ENCODE measurements at regions not wholly inside any gene's neighbourhood (a gene's known extent, or its start where the extent isn't known, plus 50 kb on each side); places are given as distances from the start of the nearest gene placed in this dataset.

GRCh38 chr12:124370851-124371250, 76.0 kb downstream of the RFLNA start:
- no peak for TF ChIP-seq SP1 (IDR thresholded peaks at IDR 0.05)
- no peak for TF ChIP-seq LEF1 (IDR thresholded peaks at IDR 0.05; ENCODE audit: borderline replicate concordance)
- no peak for TF ChIP-seq SUZ12 (IDR thresholded peaks at IDR 0.05)
- no peak for TF ChIP-seq TARDBP (IDR thresholded peaks at IDR 0.05)
- TF ChIP-seq FOXK2 (IDR thresholded peaks at IDR 0.05): no peak
- TF ChIP-seq L3MBTL2 (conservative IDR thresholded peaks at IDR 0.05): no peak
- no peak for TF ChIP-seq ZNF384 (IDR thresholded peaks at IDR 0.05)
- TF ChIP-seq FOXM1 (IDR thresholded peaks at IDR 0.05; ENCODE audit: borderline replicate concordance): no peak
- TF ChIP-seq NFRKB (IDR thresholded peaks at IDR 0.05): no peak
- no peak for TF ChIP-seq HDGF (IDR thresholded peaks at IDR 0.05; ENCODE audit: borderline replicate concordance)
- no peak for TF ChIP-seq FOXA1 (IDR thresholded peaks at IDR 0.05)
- no peak for TF ChIP-seq ELF4 (IDR thresholded peaks at IDR 0.05)
- no peak for TF ChIP-seq BHLHE40 (IDR thresholded peaks at IDR 0.05; ENCODE audit: borderline replicate concordance)
- TF ChIP-seq CTBP1 (IDR thresholded peaks at IDR 0.05; ENCODE audit: borderline replicate concordance): no peak
- TF ChIP-seq ARNT (IDR thresholded peaks at IDR 0.05): no peak
- TF ChIP-seq PKNOX1 (IDR thresholded peaks at IDR 0.05): no peak
- no peak for DNase-seq (ENCODE audit: extremely low spot score)
- CTCF ChIA-PET: no interaction called here
- POLR2A ChIA-PET: no interaction called here

GRCh38 chr12:124370384-124370783, 75.5 kb downstream of the RFLNA start:
- ChIA-PET CTCF (no interaction called here), POLR2A (no interaction called here)
- TF ChIP-seq LEF1 (IDR thresholded peaks at IDR 0.05; ENCODE audit: borderline replicate concordance) (no peak), ARNT (IDR thresholded peaks at IDR 0.05) (no peak), SUZ12 (IDR thresholded peaks at IDR 0.05) (no peak), PKNOX1 (IDR thresholded peaks at IDR 0.05) (no peak), NFRKB (IDR thresholded peaks at IDR 0.05) (no peak), L3MBTL2 (conservative IDR thresholded peaks at IDR 0.05) (no peak), FOXM1 (IDR thresholded peaks at IDR 0.05; ENCODE audit: borderline replicate concordance) (no peak), FOXK2 (IDR thresholded peaks at IDR 0.05) (no peak), ZNF384 (IDR thresholded peaks at IDR 0.05) (no peak), HDGF (IDR thresholded peaks at IDR 0.05; ENCODE audit: borderline replicate concordance) (no peak), TARDBP (IDR thresholded peaks at IDR 0.05) (no peak), BHLHE40 (IDR thresholded peaks at IDR 0.05; ENCODE audit: borderline replicate concordance) (no peak), CTBP1 (IDR thresholded peaks at IDR 0.05; ENCODE audit: borderline replicate concordance) (no peak), ELF4 (IDR thresholded peaks at IDR 0.05) (no peak), SP1 (IDR thresholded peaks at IDR 0.05) (no peak), FOXA1 (IDR thresholded peaks at IDR 0.05) (no peak)
- no peak for DNase-seq (ENCODE audit: extremely low spot score)

- ChIA-PET POLR2A (no interaction called here), CTCF (no interaction called here)
- TF ChIP-seq ARNT (IDR thresholded peaks at IDR 0.05) (no peak), ELF4 (IDR thresholded peaks at IDR 0.05) (no peak), TARDBP (IDR thresholded peaks at IDR 0.05) (no peak), FOXA1 (IDR thresholded peaks at IDR 0.05) (no peak), L3MBTL2 (conservative IDR thresholded peaks at IDR 0.05) (no peak), SP1 (IDR thresholded peaks at IDR 0.05) (no peak), HDGF (IDR thresholded peaks at IDR 0.05; ENCODE audit: borderline replicate concordance) (no peak), FOXM1 (IDR thresholded peaks at IDR 0.05; ENCODE audit: borderline replicate concordance) (no peak), BHLHE40 (IDR thresholded peaks at IDR 0.05; ENCODE audit: borderline replicate concordance) (no peak), ZNF384 (IDR thresholded peaks at IDR 0.05) (no peak), NFRKB (IDR thresholded peaks at IDR 0.05) (no peak), SUZ12 (IDR thresholded peaks at IDR 0.05) (no peak), LEF1 (IDR thresholded peaks at IDR 0.05; ENCODE audit: borderline replicate concordance) (no peak), CTBP1 (IDR thresholded peaks at IDR 0.05; ENCODE audit: borderline replicate concordance) (no peak), PKNOX1 (IDR thresholded peaks at IDR 0.05) (no peak), FOXK2 (IDR thresholded peaks at IDR 0.05) (no peak)
- no peak for DNase-seq (ENCODE audit: extremely low spot score)
Measured at GRCh38 chr12:124369827-124370378, 75.0 kb downstream of the RFLNA start.

- POLR2A ChIA-PET: no interaction called here
- no peak for TF ChIP-seq TARDBP (IDR thresholded peaks at IDR 0.05)
- CTCF ChIA-PET: no interaction called here
- no peak for DNase-seq (ENCODE audit: extremely low spot score)
Measured at GRCh38 chr12:124369055-124369826, 74.3 kb downstream of the RFLNA start.

- ChIA-PET POLR2A (no interaction called here), CTCF (no interaction called here)
- DNase-seq (ENCODE audit: extremely low spot score): no peak
- TF ChIP-seq BHLHE40 (IDR thresholded peaks at IDR 0.05; ENCODE audit: borderline replicate concordance) (no peak), FOXA1 (IDR thresholded peaks at IDR 0.05) (no peak), NFRKB (IDR thresholded peaks at IDR 0.05) (no peak), FOXK2 (IDR thresholded peaks at IDR 0.05) (no peak), ELF4 (IDR thresholded peaks at IDR 0.05) (no peak), TARDBP (IDR thresholded peaks at IDR 0.05) (no peak), SP1 (IDR thresholded peaks at IDR 0.05) (no peak)
Measured at GRCh38 chr12:124368421-124369032, 73.6 kb downstream of the RFLNA start.
